Mesenchymal stem cell (in vitro differentiated cells and primary cell): ENCODE measurements at regions not wholly inside any gene's neighbourhood (a gene's known extent, or its start where the extent isn't known, plus 50 kb on each side); places are given as distances from the start of the nearest gene placed in this dataset.
"Not testable (repeated sequence)": the region's sequence is repeated elsewhere in the genome, so short reads cannot be mapped to it uniquely, and the experiment has no call there.

Experiments used
- DNase-seq: peaks from one replicate; pipeline ENCODE4 v3.0.0-alpha.2; 2013
- H2AFZ ChIP-seq: one replicate; pipeline ENCODE4 v1.6.1; 2013; ENCODE audit warnings: low read depth, mild to moderate bottlenecking, control low read depth, inconsistent platforms, low read length, moderate library complexity
- H2AK5ac ChIP-seq: 2 replicates; pipeline ENCODE4 v1.6.1; 2013; ENCODE audit warnings: low read length, moderate library complexity, mild to moderate bottlenecking, inconsistent platforms; ENCODE audit not compliant: severe bottlenecking
- H2BK120ac ChIP-seq: one replicate; pipeline ENCODE4 v1.6.1; 2013; ENCODE audit warnings: low read depth, mild to moderate bottlenecking, inconsistent platforms, low read length, moderate library complexity
- H2BK12ac ChIP-seq, 2 experiments: one replicate each; pipeline ENCODE4 v1.6.1; 2013; ENCODE audit warnings: inconsistent platforms in 2 of 2, low read length in 2 of 2, mild to moderate bottlenecking in 2 of 2, moderate library complexity in 2 of 2, control low read depth in 1 of 2
- H2BK15ac ChIP-seq: one replicate; pipeline ENCODE4 v1.6.1; 2013; ENCODE audit warnings: mild to moderate bottlenecking, low read depth, inconsistent platforms; ENCODE audit not compliant: poor library complexity, severe bottlenecking
- H2BK5ac ChIP-seq: 2 replicates; pipeline ENCODE4 v1.6.1; 2013; ENCODE audit warnings: low read depth, mild to moderate bottlenecking, low read length, control low read depth, inconsistent platforms; ENCODE audit not compliant: poor library complexity, severe bottlenecking
- H3K14ac ChIP-seq, 2 experiments: one replicate each; pipeline ENCODE4 v1.6.1; 2013; ENCODE audit warnings: inconsistent platforms in 2 of 2, low read length in 2 of 2, control low read depth in 1 of 2, mild to moderate bottlenecking in 1 of 2, moderate library complexity in 1 of 2
- H3K18ac ChIP-seq, 2 experiments: one replicate each; pipeline ENCODE4 v1.6.1; 2013; ENCODE audit warnings: inconsistent platforms in 2 of 2, low read length in 2 of 2, control low read depth in 1 of 2, low read depth in 1 of 2, mild to moderate bottlenecking in 1 of 2
- H3K23ac ChIP-seq, 2 experiments: one replicate each; pipeline ENCODE4 v1.6.1; 2013; ENCODE audit warnings: inconsistent platforms in 2 of 2, low read length in 2 of 2, mild to moderate bottlenecking in 2 of 2, moderate library complexity in 2 of 2, control low read depth in 1 of 2
- H3K27ac ChIP-seq: 2 replicates; pipeline ENCODE4 v1.5.1; 2013; ENCODE audit warnings: mild to moderate bottlenecking, moderate library complexity, low read length, control low read depth, inconsistent platforms; ENCODE audit not compliant: poor library complexity, severe bottlenecking
- H3K27me3 ChIP-seq, 2 experiments: 2 replicates each; pipeline versions ENCODE4 v1.6.1 to v1.7.0; 2013; ENCODE audit warnings: low read length in 2 of 2, mild to moderate bottlenecking in 2 of 2, moderate library complexity in 2 of 2, control low read depth in 1 of 2, inconsistent platforms in 1 of 2; ENCODE audit not compliant: control insufficient read depth in 1 of 2, insufficient read depth in 1 of 2
- H3K36me3 ChIP-seq, 2 experiments: 2 replicates each; pipeline versions ENCODE4 v1.6.1 to v1.7.0; 2013; ENCODE audit warnings: low read length in 2 of 2, control low read depth in 1 of 2, inconsistent platforms in 1 of 2, low read depth in 1 of 2, mild to moderate bottlenecking in 1 of 2; ENCODE audit not compliant: insufficient read depth in 2 of 2, control insufficient read depth in 1 of 2
- H3K4ac ChIP-seq, 2 experiments: one replicate each; pipeline ENCODE4 v1.6.1; 2013; ENCODE audit warnings: inconsistent platforms in 2 of 2, low read length in 2 of 2, mild to moderate bottlenecking in 2 of 2, moderate library complexity in 2 of 2, control low read depth in 1 of 2, low read depth in 1 of 2
- H3K4me1 ChIP-seq: 2 replicates; pipeline ENCODE4 v1.6.1; 2013; ENCODE audit warnings: low read depth, low read length, control low read depth; ENCODE audit not compliant: control insufficient read depth, insufficient read depth
- H3K4me2 ChIP-seq: 2 replicates; pipeline ENCODE4 v1.6.1; 2013; ENCODE audit warnings: low read length, mild to moderate bottlenecking, inconsistent platforms; ENCODE audit not compliant: poor library complexity, severe bottlenecking
- H3K4me3 ChIP-seq, 2 experiments: 2 replicates each; pipeline versions ENCODE4 v1.5.1 to v1.7.0; 2013; ENCODE audit warnings: low read length in 2 of 2, mild to moderate bottlenecking in 2 of 2, control low read depth in 1 of 2, low read depth in 1 of 2; ENCODE audit not compliant: insufficient read depth in 1 of 2
- H3K79me1 ChIP-seq: replicated peaks from 2 replicates; pipeline ENCODE4 v1.6.1; 2013; ENCODE audit warnings: mild to moderate bottlenecking, control low read depth, low read length, inconsistent platforms; ENCODE audit not compliant: poor library complexity, severe bottlenecking
- H3K9ac ChIP-seq: 2 replicates; pipeline ENCODE4 v1.7.0; 2013; ENCODE audit warnings: mild to moderate bottlenecking, low read length, moderate library complexity
- H3K9me3 ChIP-seq: 2 replicates; pipeline ENCODE4 v1.7.0; 2013; ENCODE audit warnings: mild to moderate bottlenecking, low read length; ENCODE audit not compliant: control insufficient read depth
- H4K8ac ChIP-seq: one replicate; pipeline ENCODE4 v1.6.1; 2013; ENCODE audit warnings: inconsistent platforms, mild to moderate bottlenecking, low read length, moderate library complexity
- H4K91ac ChIP-seq: one replicate; pipeline ENCODE4 v1.6.1; 2013; ENCODE audit warnings: mild to moderate bottlenecking, low read length, inconsistent platforms
- WGBS: methylation state at CpG from one replicate; pipeline ENCODE4 v1.1.7; 2013; ENCODE audit warnings: mixed read lengths; 5-methylcytosine and 5-hydroxymethylcytosine counted together

DNA sequence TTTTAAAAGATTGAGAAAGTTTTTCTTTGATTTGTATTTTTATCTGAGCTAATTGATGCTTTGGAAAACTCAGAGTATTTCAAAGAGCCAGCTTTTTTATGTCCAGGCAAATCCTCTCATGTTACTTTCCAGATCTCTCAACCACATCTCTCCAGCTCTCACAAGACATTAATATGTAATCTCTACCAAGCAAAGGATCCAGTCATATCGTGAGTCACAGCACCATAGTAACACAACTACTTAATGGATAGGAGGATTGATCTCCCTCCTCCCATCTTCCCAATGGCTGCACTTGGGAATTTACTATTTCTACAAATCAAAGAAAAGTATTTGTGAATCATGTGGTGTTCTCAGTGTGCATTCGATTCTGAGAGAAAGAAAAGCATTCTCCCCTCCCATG is 63.3 kb downstream of the POU4F1 start:
- H3K14ac ChIP-seq, result no peak overlapping the region

GRCh38 chr13:78526044-78526443 is 77.3 kb downstream of the POU4F1 start:
- H3K27me3 ChIP-seq, H3K27ac ChIP-seq, H3K4me3 ChIP-seq, H2AFZ ChIP-seq, H3K23ac ChIP-seq, H3K14ac ChIP-seq, H4K8ac ChIP-seq, H2BK5ac ChIP-seq, H2BK15ac ChIP-seq, H4K91ac ChIP-seq, DNase-seq, H3K4me1 ChIP-seq, H3K18ac ChIP-seq, H3K36me3 ChIP-seq, H3K4ac ChIP-seq, H3K9me3 ChIP-seq, H2BK120ac ChIP-seq, H3K4me2 ChIP-seq, H3K79me1 ChIP-seq, H3K9ac ChIP-seq, H2BK12ac ChIP-seq, H2AK5ac ChIP-seq: not testable (repeated sequence)
- WGBS, result 80% methylated on average over 8 of the region's 8 CpGs

More for the DNA sequence above, 63.3 kb downstream of the POU4F1 start:
- no peak overlapping the region for H2BK5ac ChIP-seq
- no peaks in the 10 kb centered on the region for H3K4me1 ChIP-seq
- no peak overlapping the region for H3K23ac ChIP-seq
- 79% methylated on average over 2 of the region's 2 CpGs for WGBS
- H3K9ac ChIP-seq, result no peak overlapping the region
- no peaks in the 10 kb centered on the region for H3K9me3 ChIP-seq
- no peak overlapping the region for H2AFZ ChIP-seq
- no peak overlapping the region for H2BK120ac ChIP-seq
- no peak overlapping the region for H4K91ac ChIP-seq
- no peak overlapping the region for H2BK12ac ChIP-seq
- H4K8ac ChIP-seq, result no peak overlapping the region
- no peak overlapping the region for H3K4me3 ChIP-seq
- no peak overlapping the region for H3K18ac ChIP-seq
- no peak overlapping the region for H2BK15ac ChIP-seq
- no peak overlapping the region for H3K27ac ChIP-seq
- no peaks in the 10 kb centered on the region for H3K27me3 ChIP-seq
- no peak overlapping the region for H2AK5ac ChIP-seq
- H3K79me1 ChIP-seq, result no peaks in the 10 kb centered on the region
- DNase-seq, result no peak
- H3K4ac ChIP-seq, result no peak overlapping the region
- no peak overlapping the region for H3K4me2 ChIP-seq
- no peaks in the 10 kb centered on the region for H3K36me3 ChIP-seq

DNA sequence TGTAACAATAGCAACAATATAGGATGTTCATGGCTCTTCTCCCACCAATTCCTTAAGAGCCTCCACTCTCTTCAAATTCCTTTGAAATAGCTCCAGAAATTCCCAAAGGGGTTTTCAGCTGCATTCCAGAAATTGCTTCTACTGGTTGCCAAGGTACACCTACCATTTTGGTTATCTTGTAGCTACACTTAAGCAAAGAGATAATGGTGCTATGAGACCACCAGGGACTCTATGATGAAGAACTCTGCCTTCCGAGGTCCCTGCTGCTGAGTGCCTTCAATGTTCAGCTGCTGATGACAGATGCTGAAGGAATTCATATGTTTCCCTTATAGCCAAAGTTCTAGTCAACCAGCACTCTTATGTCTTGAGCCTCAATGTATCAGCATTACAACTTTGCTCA is 78.4 kb downstream of the POU4F1 start:
- no peak overlapping the region for H3K23ac ChIP-seq
- no peak overlapping the region for H2AFZ ChIP-seq
- no peak overlapping the region for H2BK120ac ChIP-seq
- no peak overlapping the region for H3K4ac ChIP-seq
- H4K8ac ChIP-seq, result no peak overlapping the region
- H2BK12ac ChIP-seq, result no peak overlapping the region
- no peak overlapping the region for H2BK15ac ChIP-seq
- no peak overlapping the region for H4K91ac ChIP-seq
- no peak for DNase-seq
- H3K27me3 ChIP-seq, result no peaks in the 10 kb centered on the region
- no peak overlapping the region for H3K9ac ChIP-seq
- H3K4me2 ChIP-seq, result no peak overlapping the region
- no peak overlapping the region for H3K27ac ChIP-seq
- no peak overlapping the region for H2AK5ac ChIP-seq
- no peaks in the 10 kb centered on the region for H3K79me1 ChIP-seq
- no peaks in the 10 kb centered on the region for H3K36me3 ChIP-seq
- no peak overlapping the region for H3K4me3 ChIP-seq
- no peak overlapping the region for H2BK5ac ChIP-seq
- H3K9me3 ChIP-seq, result no peaks in the 10 kb centered on the region
- no peak overlapping the region for H3K14ac ChIP-seq
- no peak overlapping the region for H3K18ac ChIP-seq
- H3K4me1 ChIP-seq, result no peaks in the 10 kb centered on the region
- 38% methylated on average over 1 of the region's 1 CpG for WGBS

DNA sequence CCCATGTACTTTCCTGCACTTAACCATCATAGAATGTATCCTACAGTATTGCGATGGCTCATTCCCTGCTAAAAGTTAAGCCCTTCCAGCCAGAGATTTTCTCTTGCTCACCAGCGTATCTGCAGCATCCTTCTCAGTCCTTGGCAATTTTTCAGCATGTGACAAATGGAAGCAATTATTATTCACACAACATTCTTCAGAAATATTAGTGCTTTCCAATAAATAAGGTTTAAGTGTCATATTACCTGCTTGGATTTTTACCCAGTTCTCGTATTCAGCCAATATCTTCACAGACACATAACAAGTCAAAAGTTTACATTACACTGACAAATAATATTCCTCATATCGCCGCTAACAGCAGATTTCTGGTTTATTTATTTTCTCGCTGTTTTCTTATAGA is 82.3 kb downstream of the POU4F1 start:
- H2BK5ac ChIP-seq, result no peak overlapping the region
- no peak overlapping the region for H3K9ac ChIP-seq
- WGBS, result 86% methylated on average over 6 of the region's 6 CpGs
- H2BK12ac ChIP-seq, result no peak overlapping the region
- H3K27me3 ChIP-seq, result no peaks in the 10 kb centered on the region
- H3K18ac ChIP-seq, result no peak overlapping the region
- no peak overlapping the region for H3K14ac ChIP-seq
- no peaks in the 10 kb centered on the region for H3K36me3 ChIP-seq
- H3K4me1 ChIP-seq, result no peaks in the 10 kb centered on the region
- no peak overlapping the region for H2BK15ac ChIP-seq
- no peak for DNase-seq
- no peak overlapping the region for H2AFZ ChIP-seq
- H3K4ac ChIP-seq, result no peak overlapping the region
- H3K4me3 ChIP-seq, result no peak overlapping the region
- no peak overlapping the region for H2AK5ac ChIP-seq
- H4K91ac ChIP-seq, result no peak overlapping the region
- H3K4me2 ChIP-seq, result no peak overlapping the region
- H3K79me1 ChIP-seq, result no peaks in the 10 kb centered on the region
- no peak overlapping the region for H4K8ac ChIP-seq
- no peak overlapping the region for H3K23ac ChIP-seq
- no peak overlapping the region for H2BK120ac ChIP-seq
- no peaks in the 10 kb centered on the region for H3K9me3 ChIP-seq
- H3K27ac ChIP-seq, result no peak overlapping the region
